ENCODE measurements at regions not wholly inside any gene's neighbourhood (a gene's known extent, or its start where the extent isn't known, plus 50 kb on each side); places are given as distances from the start of the nearest gene placed in this dataset.

DNA sequence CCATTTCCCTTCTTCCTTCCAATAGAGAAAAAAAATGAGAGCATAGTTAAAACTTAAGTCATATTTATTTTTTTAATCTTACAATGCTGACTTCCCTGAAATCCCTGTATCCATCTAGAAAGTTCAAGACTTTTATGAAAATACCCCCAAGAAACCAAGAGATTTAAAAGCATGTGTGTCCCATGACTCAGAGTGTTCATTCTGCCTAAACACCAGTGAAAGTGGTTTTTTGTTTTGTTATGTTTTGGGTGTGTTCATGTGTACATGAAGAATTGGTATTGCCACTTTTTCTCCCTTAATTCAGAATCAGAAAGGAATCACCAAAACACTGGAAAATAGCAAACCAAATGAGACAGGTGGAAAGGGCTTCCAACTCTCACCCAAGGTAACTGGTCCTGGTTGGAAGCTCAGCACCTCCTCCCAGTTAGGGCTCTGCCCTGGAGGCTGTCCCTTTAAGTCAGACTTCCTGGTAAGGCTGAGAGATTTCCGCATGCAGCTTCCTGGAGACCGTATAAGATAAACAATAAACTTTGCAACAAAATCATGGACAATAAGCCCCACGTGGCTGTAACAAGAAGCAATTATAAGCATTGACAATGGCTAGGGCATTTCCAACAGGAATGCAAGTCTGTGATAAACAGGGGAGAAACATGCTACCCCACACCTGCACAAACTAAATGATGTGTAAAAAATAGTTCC, 121.9 kb upstream of the ARHGEF3 start:
- intact Hi-C loops (cut with DNase I, micrococcal nuclease): no loop called here
- Histone ChIP-seq H3K4me1 (ENCODE audit: low read depth) (peaks cover 8% of the 10 kb centered on the region), H3K36me3 (ENCODE audit: low read depth) (no peaks in the 10 kb centered on the region), H3K9me3 (no peaks in the 10 kb centered on the region), H3K4me3 (no peak overlapping the region)
- DNase-seq (peak in 2 of 3 donors; percentile 48 to 78), ATAC-seq (peak; percentile 96)
- TF ChIP-seq, protein P1, sequence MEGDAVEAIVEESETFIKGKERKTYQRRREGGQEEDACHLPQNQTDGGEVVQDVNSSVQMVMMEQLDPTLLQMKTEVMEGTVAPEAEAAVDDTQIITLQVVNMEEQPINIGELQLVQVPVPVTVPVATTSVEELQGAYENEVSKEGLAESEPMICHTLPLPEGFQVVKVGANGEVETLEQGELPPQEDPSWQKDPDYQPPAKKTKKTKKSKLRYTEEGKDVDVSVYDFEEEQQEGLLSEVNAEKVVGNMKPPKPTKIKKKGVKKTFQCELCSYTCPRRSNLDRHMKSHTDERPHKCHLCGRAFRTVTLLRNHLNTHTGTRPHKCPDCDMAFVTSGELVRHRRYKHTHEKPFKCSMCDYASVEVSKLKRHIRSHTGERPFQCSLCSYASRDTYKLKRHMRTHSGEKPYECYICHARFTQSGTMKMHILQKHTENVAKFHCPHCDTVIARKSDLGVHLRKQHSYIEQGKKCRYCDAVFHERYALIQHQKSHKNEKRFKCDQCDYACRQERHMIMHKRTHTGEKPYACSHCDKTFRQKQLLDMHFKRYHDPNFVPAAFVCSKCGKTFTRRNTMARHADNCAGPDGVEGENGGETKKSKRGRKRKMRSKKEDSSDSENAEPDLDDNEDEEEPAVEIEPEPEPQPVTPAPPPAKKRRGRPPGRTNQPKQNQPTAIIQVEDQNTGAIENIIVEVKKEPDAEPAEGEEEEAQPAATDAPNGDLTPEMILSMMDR (IDR thresholded peaks at IDR 0.05): no peak

DNA sequence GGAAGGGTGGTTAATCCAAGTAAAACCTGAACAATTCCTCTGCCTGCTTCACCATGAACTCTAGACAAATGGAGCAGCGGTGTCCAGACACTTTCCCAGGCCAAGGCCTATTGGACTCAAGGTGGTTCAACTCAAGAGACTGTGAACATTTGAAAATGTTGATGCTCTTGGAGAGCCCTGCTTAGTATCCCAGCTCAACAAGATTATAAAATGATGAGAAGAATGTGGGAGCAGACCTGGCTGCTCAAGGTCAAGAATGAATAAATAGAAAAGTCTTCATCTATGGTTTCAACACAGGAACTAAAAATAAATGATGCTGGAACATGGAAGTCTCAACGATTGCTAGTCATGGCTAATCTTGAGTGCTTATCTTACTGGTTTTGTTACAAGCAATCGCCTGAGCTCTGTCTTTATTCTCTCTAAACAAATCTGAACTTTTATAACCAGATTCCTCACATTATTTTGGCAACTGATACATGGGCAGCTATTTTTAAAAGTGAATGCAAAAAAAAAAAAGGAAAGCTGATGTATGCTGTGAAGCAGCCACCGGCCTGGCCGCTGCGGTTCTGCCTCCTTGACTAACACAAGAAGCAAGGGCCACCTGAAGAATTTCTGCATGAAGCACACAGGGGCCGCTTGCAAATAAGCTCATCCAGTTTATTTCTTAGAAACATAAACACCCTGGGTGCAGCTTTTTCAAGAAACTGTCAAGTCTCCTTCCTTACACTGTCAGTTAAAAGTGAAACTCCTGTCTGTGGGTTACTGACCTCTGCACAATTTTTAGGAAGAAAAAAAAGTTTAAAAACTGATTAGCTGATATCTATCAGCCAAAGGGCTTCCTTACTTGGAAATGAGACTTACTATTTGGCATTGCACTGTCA, 120.1 kb upstream of the ARHGEF3 start:
- Histone ChIP-seq H3K36me3 (ENCODE audit: low read depth) (no peaks in the 10 kb centered on the region), H3K9me3 (no peaks in the 10 kb centered on the region), H3K4me1 (ENCODE audit: low read depth) (peaks cover 8% of the 10 kb centered on the region), H3K4me3 (no peak overlapping the region)
- DNase-seq: peak in 1 of 3 donors; percentile 22
- intact Hi-C loops (cut with DNase I, micrococcal nuclease): no loop called here
- no peak for ATAC-seq
- TF ChIP-seq, protein P1 (IDR thresholded peaks at IDR 0.05): no peak

DNA sequence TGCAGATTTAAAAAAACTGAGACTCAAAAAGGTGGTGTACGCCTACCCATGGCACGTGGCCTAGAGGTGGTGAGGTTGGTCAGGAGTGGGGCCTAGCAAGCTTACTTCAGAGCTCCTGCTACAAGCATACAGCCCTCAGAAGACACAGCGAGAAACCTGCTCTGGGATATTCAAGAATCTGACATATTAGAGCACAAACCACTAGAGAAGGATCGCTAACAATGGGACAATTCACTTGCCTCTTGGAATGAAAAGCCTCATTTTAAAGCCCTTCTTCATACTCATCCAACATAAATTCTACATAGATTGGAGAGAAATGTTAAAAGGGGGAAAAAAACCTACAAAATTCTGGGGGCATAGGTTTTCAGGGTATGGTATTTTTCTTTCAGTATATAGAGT, 118.0 kb upstream of the ARHGEF3 start:
- Histone ChIP-seq H3K9me3 (no peaks in the 10 kb centered on the region), H3K4me3 (no peak overlapping the region), H3K4me1 (ENCODE audit: low read depth) (peaks cover 8% of the 10 kb centered on the region), H3K36me3 (ENCODE audit: low read depth) (no peaks in the 10 kb centered on the region)
- no peak for DNase-seq
- intact Hi-C loops (cut with DNase I, micrococcal nuclease): no loop called here
- ATAC-seq: no peak
- TF ChIP-seq, protein P1 (IDR thresholded peaks at IDR 0.05): no peak

DNA sequence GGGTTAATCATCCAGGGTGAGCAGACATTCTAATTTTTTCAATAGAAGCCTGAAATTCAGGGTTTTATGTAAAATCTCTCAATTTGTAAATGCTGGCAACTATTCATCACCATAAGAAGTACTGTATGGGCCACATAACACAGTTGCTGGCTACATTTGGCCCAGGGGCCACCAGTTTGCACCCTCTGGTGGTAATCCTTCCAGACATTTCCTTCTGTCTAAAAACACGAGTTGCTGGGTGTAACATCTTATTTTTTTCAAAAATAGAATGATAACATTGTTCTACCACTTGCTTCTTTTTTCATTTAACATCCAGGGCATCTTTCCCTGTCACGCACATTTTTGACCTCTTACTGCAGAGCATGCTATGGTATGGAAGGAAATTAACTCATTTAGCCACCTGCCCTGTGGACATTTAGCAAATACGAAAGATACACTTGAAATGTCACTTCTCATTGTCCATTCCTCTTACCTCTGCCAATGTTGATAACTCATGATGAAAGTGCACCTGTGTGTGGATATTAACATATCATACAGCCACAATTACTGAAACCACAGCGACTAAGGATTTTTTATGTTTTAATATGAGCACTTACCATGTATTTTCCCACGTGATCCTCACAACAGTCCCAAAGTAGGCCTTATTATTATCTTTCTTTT, 117.5 kb upstream of the ARHGEF3 start:
- intact Hi-C loops (cut with DNase I, micrococcal nuclease): no loop called here
- no peak overlapping the region for H3K4me3 ChIP-seq
- TF ChIP-seq, protein P1 (IDR thresholded peaks at IDR 0.05): no peak
- H3K36me3 ChIP-seq (ENCODE audit: low read depth): no peaks in the 10 kb centered on the region
- peaks cover 8% of the 10 kb centered on the region for H3K4me1 ChIP-seq (ENCODE audit: low read depth)
- ATAC-seq (no peak), DNase-seq (no peak)
- H3K9me3 ChIP-seq: no peaks in the 10 kb centered on the region

DNA sequence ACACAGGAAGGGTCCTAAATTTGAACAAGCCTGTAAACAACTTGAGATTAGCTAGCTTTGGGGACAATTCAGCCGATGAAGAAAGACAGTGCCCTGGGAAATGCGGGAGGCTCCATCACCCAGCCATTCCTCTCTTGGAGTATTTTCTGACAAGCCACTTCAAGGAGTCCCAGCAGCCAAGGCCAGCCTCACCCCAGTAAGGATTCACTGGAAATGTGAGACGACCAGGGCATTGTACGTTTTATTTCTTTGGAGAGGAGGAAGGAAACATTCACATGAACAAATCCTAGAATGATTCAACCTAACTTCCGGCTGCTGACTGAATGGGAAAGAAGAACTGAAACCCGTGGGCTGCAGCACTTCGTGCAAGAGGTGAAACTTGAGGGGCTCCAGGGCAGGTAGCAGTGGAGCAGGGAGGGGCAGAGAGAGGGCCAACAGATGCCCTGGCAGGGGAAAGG, 116.4 kb upstream of the ARHGEF3 start:
- Histone ChIP-seq H3K9me3 (no peaks in the 10 kb centered on the region), H3K4me3 (no peak overlapping the region), H3K36me3 (ENCODE audit: low read depth) (no peaks in the 10 kb centered on the region), H3K4me1 (ENCODE audit: low read depth) (peaks cover 4% of the 10 kb centered on the region)
- DNase-seq: peak in 1 of 3 donors; percentile 10
- intact Hi-C loops (cut with DNase I, micrococcal nuclease): no loop called here
- no peak for ATAC-seq
- TF ChIP-seq, protein P1 (IDR thresholded peaks at IDR 0.05): no peak

Data from mucosa of descending colon (tissue), 3 donors.